Endothelial cell of umbilical vein (primary cell): ENCODE measurements at regions not wholly inside any gene's neighbourhood (a gene's known extent, or its start where the extent isn't known, plus 50 kb on each side); places are given as distances from the start of the nearest gene placed in this dataset.

Source experiments
- BruUV-seq: library from RNA; stranded (reverse); fragments of 400-500 nt; replicated peaks from 2 replicates; lab custom pipeline; 2021; lab: Mats Ljungman, UMichigan
- CTCF ChIA-PET: fragments of 300-600, 350-600 bp; sonication (Branson Sonifier 250); formaldehyde crosslinking; loops from one replicate; lab custom pipeline; 2021; ENCODE audit warnings: antibody characterized with exemption, inconsistent platforms; lab: Charles Lee
- POLR2A ChIA-PET: fragments of 300-600, 350-600 bp; sonication (Branson Sonifier 250); formaldehyde crosslinking; loops from one replicate; lab custom pipeline; 2021; ENCODE audit warnings: antibody characterized with exemption, inconsistent platforms; lab: Charles Lee
- DNase-seq: peaks from one replicate; pipeline ENCODE4 v3.0.0-alpha.2; 2011; ENCODE audit warnings: low read depth, low spot score
- FAIRE-seq: peaks from 2 replicates; lab custom pipeline; 2011; peaks lifted over from hg19 to GRCh38; lab: Jason Lieb, UNC
- H2AFZ ChIP-seq: 2 replicates; pipeline ENCODE4 v1.6.0; 2012; ENCODE audit warnings: low read depth, low read length, control low read depth, inconsistent platforms
- H3K27ac ChIP-seq: 2 replicates; pipeline ENCODE4 v1.5.1; 2011; ENCODE audit warnings: low read depth, mild to moderate bottlenecking, control low read depth, low read length, moderate library complexity; ENCODE audit not compliant: insufficient read depth
- H3K27me3 ChIP-seq, 2 experiments: 2 replicates each; pipeline versions ENCODE4 v1.6.0 to v1.6.1; 2011; ENCODE audit warnings: low read length in 2 of 2, mixed read lengths in 1 of 2; ENCODE audit not compliant: control insufficient read depth in 2 of 2, insufficient read depth in 2 of 2
- H3K36me3 ChIP-seq, 2 experiments: 2 replicates in 1 of 2; 3 replicates in 1 of 2; pipeline ENCODE4 v1.5.1; 2011; ENCODE audit warnings: low read length in 2 of 2, mild to moderate bottlenecking in 1 of 2, moderate library complexity in 1 of 2; ENCODE audit not compliant: control insufficient read depth in 2 of 2, insufficient read depth in 2 of 2; ENCODE audit errors: extremely low read depth in 1 of 2
- H3K4me1 ChIP-seq: 3 replicates; pipeline ENCODE4 v1.5.1; 2011; ENCODE audit warnings: mild to moderate bottlenecking, low read length; ENCODE audit not compliant: control insufficient read depth, insufficient read depth; ENCODE audit errors: extremely low read depth
- H3K4me2 ChIP-seq: 2 replicates; pipeline ENCODE4 v1.6.1; 2011; ENCODE audit warnings: low read length, control low read depth, mixed read lengths; ENCODE audit not compliant: insufficient read depth
- H3K4me3 ChIP-seq, 3 experiments: fragments of 200-600 bp in 1 of 3; sonication (generic), shearing (Covaris generic) in 1 of 3; replicated peaks in 1 of 3; 2 replicates each; pipeline ENCODE4 v1.5.1; 2011 to 2016; ENCODE audit warnings: control low read depth in 3 of 3, low read length in 3 of 3, mild to moderate bottlenecking in 2 of 3, inconsistent platforms in 1 of 3, low read depth in 1 of 3, moderate library complexity in 1 of 3; ENCODE audit not compliant: insufficient read depth in 1 of 3
- H3K79me2 ChIP-seq: 2 replicates; pipeline ENCODE4 v1.6.0; 2012; ENCODE audit warnings: low read length, inconsistent platforms; ENCODE audit not compliant: control insufficient read depth, insufficient read depth
- H3K9ac ChIP-seq: replicated peaks from 2 replicates; pipeline ENCODE3; 2011; ENCODE audit warnings: low read length, control low read depth; ENCODE audit not compliant: insufficient read depth; ENCODE audit errors: extremely low read depth
- H3K9me1 ChIP-seq: replicated peaks from 3 replicates; pipeline ENCODE4 v1.6.0; 2011; ENCODE audit warnings: mild to moderate bottlenecking, low read length; ENCODE audit not compliant: control insufficient read depth, insufficient read depth; ENCODE audit errors: extremely low read depth
- H3K9me3 ChIP-seq: replicated peaks from 2 replicates; pipeline ENCODE4 v1.5.1; 2012; ENCODE audit warnings: low read length, inconsistent platforms; ENCODE audit not compliant: control insufficient read depth, insufficient read depth
- H4K20me1 ChIP-seq: replicated peaks from 2 replicates; pipeline ENCODE3; 2011; ENCODE audit warnings: mild to moderate bottlenecking, low read length; ENCODE audit not compliant: control insufficient read depth, insufficient read depth; ENCODE audit errors: extremely low read depth
- EZH2 ChIP-seq: IDR thresholded peaks from 2 replicates; pipeline ENCODE4 v1.6.1; 2012; ENCODE audit warnings: borderline replicate concordance, low read depth, mild to moderate bottlenecking, moderate library complexity, low read length, inconsistent platforms; ENCODE audit not compliant: severe bottlenecking
- FOS ChIP-seq: IDR thresholded peaks from 2 replicates; pipeline ENCODE4 v1.6.1; 2011; ENCODE audit warnings: mild to moderate bottlenecking, low read length, moderate library complexity, borderline replicate concordance; ENCODE audit not compliant: insufficient read depth
- JUN ChIP-seq: IDR thresholded peaks from 2 replicates; pipeline ENCODE4 v1.6.1; 2011; ENCODE audit warnings: borderline replicate concordance, low read depth; ENCODE audit not compliant: insufficient read length, insufficient read depth
- MYC ChIP-seq: IDR thresholded peaks from one replicate; pipeline ENCODE4 v1.6.1; 2011; ENCODE audit warnings: mild to moderate bottlenecking, low read depth, low read length
- POLR2A ChIP-seq: IDR thresholded peaks from 2 replicates; pipeline ENCODE4 v1.6.1; 2012; ENCODE audit warnings: low read depth, mild to moderate bottlenecking, control low read depth, low read length
- POLR2AphosphoS5 ChIP-seq: IDR thresholded peaks from 2 replicates; pipeline ENCODE4 v1.6.1; 2012; ENCODE audit warnings: low read depth, mild to moderate bottlenecking, control low read depth, low read length, moderate library complexity; ENCODE audit not compliant: insufficient read depth
- dilution Hi-C: fragments of 300-500 bp; cut with MboI; formaldehyde crosslinking; loops from one replicate; pipeline ENCODE4 v1.15.0; 2019; ENCODE audit warnings: low sequenced_read_pairs; ENCODE audit not compliant: extremely low pct_ligation_motif_present
- intact Hi-C: fragments of 100-400 bp; cut with micrococcal nuclease; formaldehyde crosslinking; loops from one replicate; pipeline ENCODE4 v1.10.0; 2022
- TF ChIP-seq, protein P1 (sequence below), 2 donors: IDR thresholded peaks; 1 replicate in 1 of 2; 2 replicates in 1 of 2; pipeline ENCODE4 v1.5.1; 2011; ENCODE audit warnings: low read length in 2 of 2, mild to moderate bottlenecking in 2 of 2, moderate library complexity in 2 of 2, control low read depth in 1 of 2, inconsistent platforms in 1 of 2, low read depth in 1 of 2; ENCODE audit not compliant: insufficient read depth in 1 of 2; ENCODE audit errors: extremely low read depth in 1 of 2
- TF ChIP-seq, protein P2 (sequence below): IDR thresholded peaks from 2 replicates; pipeline ENCODE4 v1.6.1; 2011; ENCODE audit not compliant: insufficient read depth, insufficient read length

DNA sequence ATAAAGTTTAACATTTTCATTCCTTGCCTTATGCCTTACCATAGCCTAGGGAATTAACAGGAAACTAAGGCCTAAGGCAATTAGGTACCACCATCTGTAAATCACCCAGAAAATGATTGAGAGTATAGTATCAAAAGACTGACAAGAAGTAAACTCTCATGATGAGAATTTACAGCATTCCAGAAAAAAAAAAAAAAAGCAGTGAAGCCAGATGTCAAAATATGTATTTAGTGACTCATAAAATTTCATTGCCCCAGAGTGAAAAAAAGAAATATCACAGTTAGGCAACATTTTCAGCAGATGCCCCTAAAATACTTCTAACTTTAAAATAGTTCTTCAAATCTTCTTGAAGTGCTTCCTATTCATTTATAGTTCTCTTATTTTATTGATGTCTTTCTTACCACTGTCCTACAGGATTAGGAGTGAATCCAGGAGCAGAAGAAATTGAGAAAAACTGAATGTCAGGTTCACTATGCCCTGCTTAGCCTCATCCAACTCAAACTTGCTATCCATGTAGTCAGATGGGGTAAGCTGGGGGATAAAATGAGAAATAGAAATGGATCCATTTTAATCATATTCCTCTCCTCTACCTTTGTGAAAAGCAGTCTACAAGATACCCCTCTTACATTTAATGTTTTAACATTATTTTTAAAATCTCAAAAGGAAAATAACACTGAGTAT, 57.3 kb upstream of the TANK start:
- intact Hi-C loops, result loop anchor here (2.0 kb wide), 2 partner anchors 20 to 26 kb away; no protein-coding TSS in a partner anchor
- POLR2A ChIA-PET, result no interaction called here

DNA sequence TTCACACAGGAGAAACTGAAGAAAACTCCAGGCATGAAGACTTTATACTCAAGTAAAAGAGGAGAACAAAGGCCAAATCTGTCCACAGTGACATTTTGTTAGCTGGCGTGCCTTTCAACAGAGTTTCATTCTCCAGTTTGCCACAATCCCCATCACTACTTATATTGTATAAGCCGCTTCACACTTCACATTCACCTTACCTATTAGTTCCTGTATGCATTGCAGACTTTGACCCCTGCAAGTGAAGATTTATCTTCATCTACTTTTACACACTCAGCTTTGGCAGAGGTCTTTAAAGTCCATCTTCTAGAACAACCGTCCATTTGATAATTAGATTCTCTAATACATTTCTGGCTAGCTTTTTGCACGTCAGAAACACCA, 56.8 kb upstream of the TANK start:
- Histone ChIP-seq H3K36me3 (no peaks in the 10 kb centered on the region), H3K4me2 (no peak overlapping the region), H3K4me3 (no peak overlapping the region), H3K4me1 (peaks cover 22% of the 10 kb centered on the region), H3K9me3 (no peaks in the 10 kb centered on the region), H3K79me2 (no peaks in the 10 kb centered on the region), H3K9me1 (no peaks in the 10 kb centered on the region), H3K9ac (no peak overlapping the region), H2AFZ (no peak overlapping the region), H3K27me3 (no peaks in the 10 kb centered on the region), H4K20me1 (no peaks in the 10 kb centered on the region), H3K27ac (no peak overlapping the region)
- ChIA-PET POLR2A (no interaction called here), CTCF (interaction anchor here (1.1 to 2.4 kb wide), 2 partner anchors 10 to 39 kb away, joined by 3 to 10 read pairs; no protein-coding TSS in a partner anchor)
- TF ChIP-seq, protein P1, sequence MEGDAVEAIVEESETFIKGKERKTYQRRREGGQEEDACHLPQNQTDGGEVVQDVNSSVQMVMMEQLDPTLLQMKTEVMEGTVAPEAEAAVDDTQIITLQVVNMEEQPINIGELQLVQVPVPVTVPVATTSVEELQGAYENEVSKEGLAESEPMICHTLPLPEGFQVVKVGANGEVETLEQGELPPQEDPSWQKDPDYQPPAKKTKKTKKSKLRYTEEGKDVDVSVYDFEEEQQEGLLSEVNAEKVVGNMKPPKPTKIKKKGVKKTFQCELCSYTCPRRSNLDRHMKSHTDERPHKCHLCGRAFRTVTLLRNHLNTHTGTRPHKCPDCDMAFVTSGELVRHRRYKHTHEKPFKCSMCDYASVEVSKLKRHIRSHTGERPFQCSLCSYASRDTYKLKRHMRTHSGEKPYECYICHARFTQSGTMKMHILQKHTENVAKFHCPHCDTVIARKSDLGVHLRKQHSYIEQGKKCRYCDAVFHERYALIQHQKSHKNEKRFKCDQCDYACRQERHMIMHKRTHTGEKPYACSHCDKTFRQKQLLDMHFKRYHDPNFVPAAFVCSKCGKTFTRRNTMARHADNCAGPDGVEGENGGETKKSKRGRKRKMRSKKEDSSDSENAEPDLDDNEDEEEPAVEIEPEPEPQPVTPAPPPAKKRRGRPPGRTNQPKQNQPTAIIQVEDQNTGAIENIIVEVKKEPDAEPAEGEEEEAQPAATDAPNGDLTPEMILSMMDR (IDR thresholded peaks at IDR 0.05; ENCODE audit: extremely low read depth in 1 of 2, insufficient read depth in 1 of 2, low read depth in 1 of 2, low read length in 2 of 2), result no peak
- no peak for TF ChIP-seq FOS
- no peak for TF ChIP-seq POLR2A
- no peak for TF ChIP-seq JUN
- no peak for TF ChIP-seq MYC
- no peak for TF ChIP-seq EZH2
- TF ChIP-seq, protein P2, sequence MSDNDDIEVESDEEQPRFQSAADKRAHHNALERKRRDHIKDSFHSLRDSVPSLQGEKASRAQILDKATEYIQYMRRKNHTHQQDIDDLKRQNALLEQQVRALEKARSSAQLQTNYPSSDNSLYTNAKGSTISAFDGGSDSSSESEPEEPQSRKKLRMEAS, result no peak
- dilution Hi-C loops, result no loop called here
- FAIRE-seq (no peak), DNase-seq (no peak)
- intact Hi-C loops, result loop anchor here (2.0 kb wide), 2 partner anchors 19 to 27 kb away; no protein-coding TSS in a partner anchor
- no TSS peak for BruUV-seq

More for the DNA sequence above, 57.3 kb upstream of the TANK start:
- CTCF ChIA-PET, result interaction anchor here (1.1 to 2.4 kb wide), 2 partner anchors 10 to 39 kb away, joined by 3 to 10 read pairs; no protein-coding TSS in a partner anchor
- Histone ChIP-seq H3K27ac (no peak overlapping the region), H2AFZ (peak overlapping the region; percentile 26), H4K20me1 (no peaks in the 10 kb centered on the region), H3K4me3 (no peak overlapping the region), H3K4me2 (peak overlapping the region; percentile 43), H3K4me1 (peaks cover 22% of the 10 kb centered on the region), H3K9ac (no peak overlapping the region), H3K79me2 (no peaks in the 10 kb centered on the region), H3K9me3 (no peaks in the 10 kb centered on the region), H3K36me3 (no peaks in the 10 kb centered on the region), H3K27me3 (no peaks in the 10 kb centered on the region), H3K9me1 (no peaks in the 10 kb centered on the region)
- no peak for TF ChIP-seq POLR2AphosphoS5
- no peak for TF ChIP-seq POLR2A
- peak; percentile 62 for TF ChIP-seq FOS
- peak; percentile 21 for TF ChIP-seq JUN
- FAIRE-seq (no peak), DNase-seq (peak; percentile 60)
- dilution Hi-C loops, result no loop called here
- no TSS peak for BruUV-seq
